GM12875 (cell line): ENCODE measurements at regions not wholly inside any gene's neighbourhood (a gene's known extent, or its start where the extent isn't known, plus 50 kb on each side); places are given as distances from the start of the nearest gene placed in this dataset.

ENCODE experiments used
- H3K4me3 ChIP-seq: one replicate; pipeline ENCODE4 v1.5.1; 2011; ENCODE audit warnings: low read depth, low read length, control low read depth
- CTCF ChIP-seq: IDR thresholded peaks from 2 replicates; pipeline ENCODE4 v1.5.1; 2011; ENCODE audit warnings: low read depth, mild to moderate bottlenecking, control low read depth, inconsistent platforms, low read length, moderate library complexity, borderline replicate concordance; ENCODE audit not compliant: insufficient read depth

DNA sequence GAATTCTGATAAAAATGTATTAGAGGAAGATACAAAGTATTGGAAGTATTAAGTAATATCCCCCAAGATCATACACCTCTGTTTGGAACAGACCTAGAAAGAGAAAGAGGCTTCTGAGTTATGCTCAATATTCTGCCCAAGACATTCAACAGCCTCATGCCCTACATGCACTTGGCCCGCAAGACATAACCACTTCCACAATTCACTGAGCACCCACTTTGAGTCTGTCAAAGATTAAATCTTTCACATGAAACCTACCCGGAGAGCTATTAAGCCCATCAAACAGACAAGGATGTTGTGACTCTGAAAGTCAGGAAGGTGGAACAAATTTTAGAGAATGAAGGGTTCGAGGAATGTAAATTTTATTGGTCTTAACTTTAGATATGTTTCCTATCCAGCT, 344.7 kb upstream of the SYT4 start:
- no peak overlapping the region for H3K4me3 ChIP-seq
- no peak for TF ChIP-seq CTCF

DNA sequence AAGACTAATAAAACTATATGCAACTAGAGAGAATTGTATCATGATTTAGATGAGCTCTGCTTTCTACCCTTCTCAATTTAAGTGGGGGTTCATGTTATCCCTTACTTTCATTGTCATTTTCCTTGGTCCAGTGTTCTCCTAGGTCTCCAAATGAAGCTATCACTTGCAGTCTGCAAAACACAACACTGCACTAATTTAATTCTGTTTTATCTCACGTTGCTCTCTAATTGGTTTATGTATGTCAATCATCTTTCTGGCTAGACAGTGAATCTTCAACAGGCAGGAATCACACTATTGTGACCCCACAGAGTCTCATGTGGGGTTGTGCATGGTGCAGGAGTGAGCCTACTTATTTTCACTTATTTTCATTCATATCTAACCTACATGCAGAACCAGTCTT, 348.3 kb upstream of the SYT4 start:
- H3K4me3 ChIP-seq = no peak overlapping the region
- TF ChIP-seq CTCF = no peak

DNA sequence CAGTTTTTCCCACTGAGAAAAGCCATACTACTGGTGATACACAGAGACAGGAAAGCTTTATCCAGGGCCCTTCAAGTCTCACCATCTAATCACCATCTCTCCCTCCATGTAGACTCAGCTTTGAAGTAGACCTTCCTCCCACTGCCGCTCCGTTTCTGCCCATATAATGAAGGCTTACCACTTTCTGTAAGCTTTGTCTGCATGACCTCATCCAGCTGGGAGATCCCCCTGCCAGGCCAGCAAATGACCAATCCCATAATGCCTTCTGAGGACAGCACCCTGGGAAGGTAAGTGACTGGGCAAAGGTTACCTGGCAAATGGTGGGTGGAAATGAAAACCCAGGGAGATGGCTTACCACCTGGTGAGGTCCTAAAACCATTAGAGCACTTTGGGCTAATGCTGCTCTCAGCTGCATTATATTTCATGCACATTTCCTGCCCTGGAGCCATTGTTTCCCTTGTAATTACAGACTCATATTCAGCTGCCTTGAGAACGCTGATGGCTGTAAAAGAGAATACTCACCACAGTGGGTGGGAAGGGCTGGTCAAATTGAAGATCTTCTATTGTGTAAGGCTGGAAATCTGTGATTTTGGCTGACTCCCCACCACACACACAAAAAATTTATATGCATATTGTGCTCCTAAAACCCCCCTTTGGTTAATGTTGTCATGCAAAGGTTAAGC, 350.7 kb upstream of the SYT4 start:
- no peak overlapping the region for H3K4me3 ChIP-seq
- TF ChIP-seq CTCF = no peak

DNA sequence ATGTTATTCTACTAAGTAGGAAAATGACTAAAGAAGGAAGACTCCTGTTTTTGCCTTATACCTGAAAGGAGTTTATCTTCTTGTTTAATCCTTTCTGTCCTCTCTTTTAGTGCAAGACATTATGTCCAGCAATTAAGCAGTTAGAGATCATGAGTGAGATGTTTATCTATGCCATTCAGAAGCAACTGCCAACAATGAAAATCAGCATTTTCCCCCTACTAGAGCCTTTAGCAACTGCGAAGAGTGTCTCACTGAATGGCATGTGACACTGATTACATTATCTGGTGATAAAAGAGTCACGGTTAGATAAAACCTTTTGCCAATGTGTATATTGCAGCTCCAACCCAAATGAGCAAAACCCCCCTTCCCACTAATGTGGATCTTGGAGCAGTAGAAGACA, 357.7 kb upstream of the SYT4 start:
- H3K4me3 ChIP-seq = no peak overlapping the region
- TF ChIP-seq CTCF = no peak

DNA sequence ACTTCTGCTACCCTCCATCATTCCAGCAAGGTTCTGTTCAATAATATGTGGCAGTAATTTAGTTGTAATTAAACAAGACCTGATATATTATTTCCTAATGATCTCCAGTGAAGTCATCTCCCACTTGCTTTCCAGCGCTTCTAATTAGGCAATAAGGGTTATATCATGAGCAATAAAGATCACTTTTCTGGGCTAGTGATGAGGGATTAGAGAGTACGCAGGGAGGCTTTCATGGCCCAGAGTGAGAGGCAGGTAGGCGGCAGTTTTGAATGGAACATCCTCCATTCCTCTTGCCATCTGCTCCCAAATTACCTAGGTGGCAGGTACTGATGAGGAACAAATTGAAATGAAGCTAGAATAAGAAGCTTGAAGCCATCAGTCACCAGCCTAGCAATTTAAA, 358.1 kb upstream of the SYT4 start:
- no peak overlapping the region for H3K4me3 ChIP-seq
- TF ChIP-seq CTCF = no peak

DNA sequence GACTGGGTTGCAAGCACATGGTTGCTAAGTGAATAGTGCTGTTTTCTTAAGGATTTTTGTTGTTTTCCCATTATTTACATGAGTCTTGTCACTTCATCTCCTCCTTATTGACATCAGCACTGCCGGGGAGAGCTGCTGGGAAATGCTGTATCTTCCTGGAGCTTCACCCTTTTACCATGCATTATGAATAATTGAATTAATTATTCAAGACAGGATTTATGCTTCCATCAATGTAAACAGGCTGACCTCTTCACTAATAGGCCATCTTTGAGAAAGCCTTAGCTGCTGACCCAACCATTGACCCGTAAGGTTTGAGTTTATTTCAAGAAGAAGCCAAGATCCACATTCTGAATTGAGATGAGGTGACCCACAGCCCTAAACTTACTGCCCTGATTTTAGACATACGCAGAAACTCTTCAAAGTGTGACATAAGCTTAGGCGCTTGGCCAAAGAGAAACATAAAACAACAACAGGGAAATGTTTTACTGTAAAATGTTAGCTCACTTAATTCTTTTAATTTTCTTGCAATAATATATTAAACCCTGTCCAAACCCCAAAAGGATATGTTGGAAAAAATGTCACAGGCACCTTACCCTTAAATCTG, 365.5 kb upstream of the SYT4 start:
- no peak overlapping the region for H3K4me3 ChIP-seq
- TF ChIP-seq CTCF = no peak

GRCh38 chr18:43648002-43648401, 370.7 kb upstream of the SYT4 start:
- no peak for TF ChIP-seq CTCF
- H3K4me3 ChIP-seq = no peak overlapping the region
